HL-60 (cell line): ENCODE measurements at regions not wholly inside any gene's neighbourhood (a gene's known extent, or its start where the extent isn't known, plus 50 kb on each side); places are given as distances from the start of the nearest gene placed in this dataset.

Experiments
- GABPA ChIP-seq: IDR thresholded peaks from 2 replicates; pipeline ENCODE4 v1.6.1; 2012; ENCODE audit warnings: low read depth
- POLR2AphosphoS5 ChIP-seq: IDR thresholded peaks from 2 replicates; pipeline ENCODE4 v1.6.1; 2012; ENCODE audit warnings: low read depth
- TF ChIP-seq, protein P1 (sequence below): IDR thresholded peaks from one replicate; pipeline ENCODE4 v1.5.1; 2011; ENCODE audit warnings: low read length, control low read depth, inconsistent platforms; ENCODE audit not compliant: insufficient read depth
- TF ChIP-seq, protein P2 (sequence below): IDR thresholded peaks from 2 replicates; pipeline ENCODE4 v1.6.1; 2012; ENCODE audit warnings: low read depth; ENCODE audit not compliant: insufficient replicate concordance

DNA sequence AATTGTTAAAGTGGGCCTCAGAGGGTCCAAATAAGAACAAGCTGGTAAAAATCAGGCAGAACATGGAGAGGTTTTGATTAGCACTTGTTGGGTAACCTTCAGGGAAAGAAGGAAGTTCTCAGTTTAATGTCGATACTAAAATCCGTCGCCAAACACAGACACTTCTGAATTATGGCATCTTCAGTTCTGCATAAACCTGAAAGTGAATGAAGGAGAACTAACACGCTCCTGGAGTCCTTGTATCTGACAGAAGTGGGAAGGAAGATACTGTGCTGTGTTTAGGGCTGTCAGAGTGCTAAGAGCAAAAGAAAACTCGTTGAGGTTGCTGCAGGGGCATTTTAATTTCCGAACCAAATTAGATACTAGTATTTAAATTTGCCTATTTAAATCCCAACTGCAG, 106.2 kb downstream of the TMA16 start:
- TF ChIP-seq, protein P1, sequence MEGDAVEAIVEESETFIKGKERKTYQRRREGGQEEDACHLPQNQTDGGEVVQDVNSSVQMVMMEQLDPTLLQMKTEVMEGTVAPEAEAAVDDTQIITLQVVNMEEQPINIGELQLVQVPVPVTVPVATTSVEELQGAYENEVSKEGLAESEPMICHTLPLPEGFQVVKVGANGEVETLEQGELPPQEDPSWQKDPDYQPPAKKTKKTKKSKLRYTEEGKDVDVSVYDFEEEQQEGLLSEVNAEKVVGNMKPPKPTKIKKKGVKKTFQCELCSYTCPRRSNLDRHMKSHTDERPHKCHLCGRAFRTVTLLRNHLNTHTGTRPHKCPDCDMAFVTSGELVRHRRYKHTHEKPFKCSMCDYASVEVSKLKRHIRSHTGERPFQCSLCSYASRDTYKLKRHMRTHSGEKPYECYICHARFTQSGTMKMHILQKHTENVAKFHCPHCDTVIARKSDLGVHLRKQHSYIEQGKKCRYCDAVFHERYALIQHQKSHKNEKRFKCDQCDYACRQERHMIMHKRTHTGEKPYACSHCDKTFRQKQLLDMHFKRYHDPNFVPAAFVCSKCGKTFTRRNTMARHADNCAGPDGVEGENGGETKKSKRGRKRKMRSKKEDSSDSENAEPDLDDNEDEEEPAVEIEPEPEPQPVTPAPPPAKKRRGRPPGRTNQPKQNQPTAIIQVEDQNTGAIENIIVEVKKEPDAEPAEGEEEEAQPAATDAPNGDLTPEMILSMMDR: no peak
- TF ChIP-seq, protein P2, sequence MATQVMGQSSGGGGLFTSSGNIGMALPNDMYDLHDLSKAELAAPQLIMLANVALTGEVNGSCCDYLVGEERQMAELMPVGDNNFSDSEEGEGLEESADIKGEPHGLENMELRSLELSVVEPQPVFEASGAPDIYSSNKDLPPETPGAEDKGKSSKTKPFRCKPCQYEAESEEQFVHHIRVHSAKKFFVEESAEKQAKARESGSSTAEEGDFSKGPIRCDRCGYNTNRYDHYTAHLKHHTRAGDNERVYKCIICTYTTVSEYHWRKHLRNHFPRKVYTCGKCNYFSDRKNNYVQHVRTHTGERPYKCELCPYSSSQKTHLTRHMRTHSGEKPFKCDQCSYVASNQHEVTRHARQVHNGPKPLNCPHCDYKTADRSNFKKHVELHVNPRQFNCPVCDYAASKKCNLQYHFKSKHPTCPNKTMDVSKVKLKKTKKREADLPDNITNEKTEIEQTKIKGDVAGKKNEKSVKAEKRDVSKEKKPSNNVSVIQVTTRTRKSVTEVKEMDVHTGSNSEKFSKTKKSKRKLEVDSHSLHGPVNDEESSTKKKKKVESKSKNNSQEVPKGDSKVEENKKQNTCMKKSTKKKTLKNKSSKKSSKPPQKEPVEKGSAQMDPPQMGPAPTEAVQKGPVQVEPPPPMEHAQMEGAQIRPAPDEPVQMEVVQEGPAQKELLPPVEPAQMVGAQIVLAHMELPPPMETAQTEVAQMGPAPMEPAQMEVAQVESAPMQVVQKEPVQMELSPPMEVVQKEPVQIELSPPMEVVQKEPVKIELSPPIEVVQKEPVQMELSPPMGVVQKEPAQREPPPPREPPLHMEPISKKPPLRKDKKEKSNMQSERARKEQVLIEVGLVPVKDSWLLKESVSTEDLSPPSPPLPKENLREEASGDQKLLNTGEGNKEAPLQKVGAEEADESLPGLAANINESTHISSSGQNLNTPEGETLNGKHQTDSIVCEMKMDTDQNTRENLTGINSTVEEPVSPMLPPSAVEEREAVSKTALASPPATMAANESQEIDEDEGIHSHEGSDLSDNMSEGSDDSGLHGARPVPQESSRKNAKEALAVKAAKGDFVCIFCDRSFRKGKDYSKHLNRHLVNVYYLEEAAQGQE: no peak
- TF ChIP-seq GABPA (no peak), POLR2AphosphoS5 (no peak)
